DND-41 (cell line): ENCODE measurements at regions not wholly inside any gene's neighbourhood (a gene's known extent, or its start where the extent isn't known, plus 50 kb on each side); places are given as distances from the start of the nearest gene placed in this dataset.
"Not testable (repeated sequence)": the region's sequence is repeated elsewhere in the genome, so short reads cannot be mapped to it uniquely, and the experiment has no call there.

Experiments used
- ATAC-seq: fragments of 200-7000 bp; cut with Tn5 transposase; 3 replicates; pipeline ENCODE4 v1.9.1; 2021; ENCODE audit warnings: low read depth; ENCODE audit not compliant: insufficient read depth
- DNase-seq: peaks from one replicate; pipeline ENCODE4 v3.0.0-alpha.2; 2020
- H2AFZ ChIP-seq: 2 replicates; pipeline ENCODE4 v1.6.0; 2012; ENCODE audit warnings: low read depth, low read length
- H3K27ac ChIP-seq: 2 replicates; pipeline ENCODE4 v1.5.1; 2012; ENCODE audit warnings: low read length, inconsistent platforms
- H3K27me3 ChIP-seq: fragments of 200-600 bp; sonication (generic); 2 replicates; pipeline ENCODE4 v1.6.0; 2012; ENCODE audit warnings: low read length, mild to moderate bottlenecking, inconsistent platforms; ENCODE audit not compliant: insufficient read depth, poor library complexity
- H3K36me3 ChIP-seq: 2 replicates; pipeline ENCODE4 v1.5.1; 2012; ENCODE audit warnings: low read length, inconsistent platforms; ENCODE audit not compliant: insufficient read depth
- H3K4me1 ChIP-seq: 2 replicates; pipeline ENCODE4 v1.5.1; 2012; ENCODE audit warnings: mild to moderate bottlenecking, low read length; ENCODE audit not compliant: insufficient read depth
- H3K4me2 ChIP-seq: 2 replicates; pipeline ENCODE4 v1.6.0; 2012; ENCODE audit warnings: mild to moderate bottlenecking, moderate library complexity, low read length, inconsistent platforms; ENCODE audit not compliant: insufficient read depth
- H3K4me3 ChIP-seq, 2 experiments: fragments of 200-600 bp in 1 of 2; shearing (Covaris generic) in 1 of 2; 2 replicates each; pipeline ENCODE4 v1.5.1; 2012 to 2016; ENCODE audit warnings: inconsistent platforms in 2 of 2, low read length in 2 of 2, mild to moderate bottlenecking in 2 of 2, low read depth in 1 of 2, moderate library complexity in 1 of 2
- H3K79me2 ChIP-seq: 2 replicates; pipeline ENCODE4 v1.6.0; 2012; ENCODE audit warnings: low read length, inconsistent platforms; ENCODE audit not compliant: insufficient read depth
- H3K9ac ChIP-seq: 2 replicates; pipeline ENCODE4 v1.6.0; 2012; ENCODE audit warnings: low read depth, mild to moderate bottlenecking, inconsistent platforms, low read length, moderate library complexity
- H3K9me3 ChIP-seq: 2 replicates; pipeline ENCODE4 v1.5.1; 2012; ENCODE audit warnings: low read length, moderate library complexity, mild to moderate bottlenecking, inconsistent platforms; ENCODE audit not compliant: insufficient read depth, severe bottlenecking
- H4K20me1 ChIP-seq: 2 replicates; pipeline ENCODE4 v1.6.0; 2012; ENCODE audit warnings: low read length; ENCODE audit not compliant: insufficient read depth
- CTCF ChIP-seq: IDR thresholded peaks from 2 replicates; pipeline ENCODE4 v1.5.1; 2012; ENCODE audit warnings: borderline replicate concordance, low read length, moderate library complexity, mild to moderate bottlenecking; ENCODE audit not compliant: poor library complexity, severe bottlenecking; ENCODE audit errors: extremely low read depth
- EZH2 ChIP-seq: IDR thresholded peaks from 3 replicates; pipeline ENCODE4 v1.6.1; 2012; ENCODE audit warnings: borderline replicate concordance, low read depth, mild to moderate bottlenecking, moderate library complexity, low read length, inconsistent platforms; ENCODE audit not compliant: severe bottlenecking

DNA sequence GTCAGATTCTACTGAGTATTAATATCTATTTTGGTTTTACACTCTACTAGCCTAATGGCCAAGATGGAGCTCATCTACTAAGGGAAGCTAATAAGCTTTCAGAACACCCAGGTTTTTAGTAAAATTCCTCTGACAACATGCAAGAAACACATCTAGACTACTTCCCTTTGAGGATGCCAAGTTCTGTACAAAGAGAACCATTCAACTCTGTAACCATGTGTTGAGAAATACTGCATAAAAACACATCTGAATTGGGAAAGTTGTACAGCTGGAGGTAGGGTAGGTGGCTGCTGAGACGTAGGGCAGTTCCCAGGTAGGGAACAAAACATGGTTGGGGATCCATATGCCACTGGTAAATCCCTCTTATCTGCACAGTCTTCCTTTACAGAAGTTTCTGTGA, 66.2 kb downstream of the SC5D start:
- no peaks in the 10 kb centered on the region for H3K27me3 ChIP-seq
- H3K4me1 ChIP-seq: no peaks in the 10 kb centered on the region
- H3K9ac ChIP-seq: no peak overlapping the region
- DNase-seq: no peak
- H3K4me3 ChIP-seq: no peak overlapping the region
- ATAC-seq: no peak
- H3K9me3 ChIP-seq: no peaks in the 10 kb centered on the region
- no peaks in the 10 kb centered on the region for H3K79me2 ChIP-seq
- no peak overlapping the region for H3K4me2 ChIP-seq
- H4K20me1 ChIP-seq: no peaks in the 10 kb centered on the region
- H2AFZ ChIP-seq: no peak overlapping the region
- TF ChIP-seq EZH2: no peak
- no peak for TF ChIP-seq CTCF
- no peak overlapping the region for H3K27ac ChIP-seq
- no peaks in the 10 kb centered on the region for H3K36me3 ChIP-seq

GRCh38 chr11:121359591-121359990, 67.0 kb downstream of the SC5D start:
- Histone ChIP-seq H3K4me3 (no peak overlapping the region), H3K27ac (no peak overlapping the region), H3K79me2 (no peaks in the 10 kb centered on the region), H4K20me1 (no peaks in the 10 kb centered on the region), H3K36me3 (no peaks in the 10 kb centered on the region), H3K4me2 (no peak overlapping the region), H3K27me3 (no peaks in the 10 kb centered on the region), H3K9me3 (no peaks in the 10 kb centered on the region), H2AFZ (no peak overlapping the region), H3K4me1 (no peaks in the 10 kb centered on the region), H3K9ac (no peak overlapping the region)
- DNase-seq (no peak), ATAC-seq (no peak)
- TF ChIP-seq EZH2: no peak

GRCh38 chr11:121362955-121363354, 70.4 kb downstream of the SC5D start:
- H3K9ac ChIP-seq, H3K27me3 ChIP-seq, H3K79me2 ChIP-seq, H4K20me1 ChIP-seq, H3K36me3 ChIP-seq, H2AFZ ChIP-seq, DNase-seq, ATAC-seq, H3K27ac ChIP-seq, H3K4me3 ChIP-seq, H3K9me3 ChIP-seq, H3K4me2 ChIP-seq: not testable (repeated sequence)
- peaks cover 19% of the 10 kb centered on the region for H3K4me1 ChIP-seq

DNA sequence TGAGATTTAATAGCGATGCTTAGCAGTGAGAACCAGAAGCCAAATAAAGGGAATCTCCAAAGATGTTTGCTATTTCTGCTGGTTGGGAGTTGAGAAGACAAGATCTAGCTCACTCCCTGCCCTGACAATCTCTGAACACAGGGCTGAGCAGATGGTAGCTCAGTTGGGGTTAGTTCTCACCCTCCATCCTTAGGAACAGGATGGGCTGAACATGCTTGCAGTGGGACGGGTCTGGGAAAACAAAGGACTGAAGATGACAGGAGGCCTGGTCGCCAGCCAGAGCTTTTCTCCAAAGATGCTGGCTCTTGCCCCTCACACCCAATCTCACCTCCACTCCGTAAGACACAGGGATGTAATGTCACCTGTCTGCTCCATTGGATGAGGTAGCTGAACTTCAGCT, 72.7 kb downstream of the SC5D start:
- no peak overlapping the region for H2AFZ ChIP-seq
- DNase-seq (no peak), ATAC-seq (no peak)
- H3K9me3 ChIP-seq: no peaks in the 10 kb centered on the region
- H3K36me3 ChIP-seq: no peaks in the 10 kb centered on the region
- H3K27ac ChIP-seq: no peak overlapping the region
- TF ChIP-seq CTCF (no peak), EZH2 (no peak)
- H3K4me1 ChIP-seq: peaks cover 36% of the 10 kb centered on the region
- no peak overlapping the region for H3K9ac ChIP-seq
- H3K4me3 ChIP-seq: no peak overlapping the region
- no peaks in the 10 kb centered on the region for H3K79me2 ChIP-seq
- no peaks in the 10 kb centered on the region for H3K27me3 ChIP-seq
- H4K20me1 ChIP-seq: no peaks in the 10 kb centered on the region
- H3K4me2 ChIP-seq: no peak overlapping the region

- ATAC-seq: no peak
- DNase-seq: no peak
- no peaks in the 10 kb centered on the region for H3K9me3 ChIP-seq
- no peak overlapping the region for H3K9ac ChIP-seq
- H3K4me1 ChIP-seq: peaks cover 36% of the 10 kb centered on the region
- no peak overlapping the region for H3K4me3 ChIP-seq
- H2AFZ ChIP-seq: no peak overlapping the region
- H3K79me2 ChIP-seq: no peaks in the 10 kb centered on the region
- no peaks in the 10 kb centered on the region for H3K36me3 ChIP-seq
- no peak overlapping the region for H3K27ac ChIP-seq
- no peak overlapping the region for H3K4me2 ChIP-seq
- TF ChIP-seq EZH2 (no peak), CTCF (no peak)
- H3K27me3 ChIP-seq: no peaks in the 10 kb centered on the region
- H4K20me1 ChIP-seq: no peaks in the 10 kb centered on the region
Observed at GRCh38 chr11:121366038-121366437, 73.5 kb downstream of the SC5D start.
